HK-2 (cell line): ENCODE measurements at regions not wholly inside any gene's neighbourhood (a gene's known extent, or its start where the extent isn't known, plus 50 kb on each side); places are given as distances from the start of the nearest gene placed in this dataset.

Experiments
- DNase-seq: peaks from one replicate; pipeline ENCODE4 v3.0.0-alpha.2; 2018; ENCODE audit not compliant: unreplicated experiment

DNA sequence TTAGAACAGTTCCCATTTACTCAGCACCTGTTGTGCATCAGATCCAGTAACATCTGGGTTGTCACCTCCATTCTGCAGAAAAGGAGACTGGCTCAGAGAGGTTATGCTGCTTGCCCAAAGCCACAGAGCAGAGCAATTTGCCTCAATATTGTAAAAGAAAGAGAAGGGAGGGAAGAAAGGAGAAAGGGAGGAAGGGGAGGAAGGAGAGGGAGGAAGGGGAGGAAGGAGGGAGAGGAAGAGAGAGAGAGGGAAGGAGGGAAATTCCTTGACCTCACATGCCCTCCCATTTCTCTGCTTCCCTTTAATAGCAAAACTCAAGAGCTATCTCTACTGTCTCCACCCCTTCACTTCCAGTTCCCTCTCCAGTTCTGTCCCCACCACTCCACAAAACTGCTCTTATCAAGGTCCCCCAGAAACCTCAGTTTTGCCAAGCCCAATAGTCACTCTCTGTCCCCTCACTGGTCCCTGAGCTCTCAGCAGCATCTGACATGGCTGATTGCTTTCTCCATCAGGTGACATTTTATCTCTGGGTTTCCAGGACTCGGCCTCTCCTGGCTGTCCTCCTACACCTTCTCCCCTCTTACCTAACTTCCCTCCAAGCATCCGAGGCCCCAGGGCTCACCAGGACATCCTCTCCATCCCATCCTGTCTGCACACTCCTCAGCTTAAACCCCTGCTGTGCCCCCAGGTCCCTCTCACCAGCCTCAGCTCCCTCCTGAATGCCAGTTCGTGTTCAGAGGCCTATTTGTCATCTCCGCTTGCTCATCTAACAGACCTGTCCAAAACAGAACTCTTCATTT is 104.7 kb upstream of the LINGO1 start:
- no peak for DNase-seq

DNA sequence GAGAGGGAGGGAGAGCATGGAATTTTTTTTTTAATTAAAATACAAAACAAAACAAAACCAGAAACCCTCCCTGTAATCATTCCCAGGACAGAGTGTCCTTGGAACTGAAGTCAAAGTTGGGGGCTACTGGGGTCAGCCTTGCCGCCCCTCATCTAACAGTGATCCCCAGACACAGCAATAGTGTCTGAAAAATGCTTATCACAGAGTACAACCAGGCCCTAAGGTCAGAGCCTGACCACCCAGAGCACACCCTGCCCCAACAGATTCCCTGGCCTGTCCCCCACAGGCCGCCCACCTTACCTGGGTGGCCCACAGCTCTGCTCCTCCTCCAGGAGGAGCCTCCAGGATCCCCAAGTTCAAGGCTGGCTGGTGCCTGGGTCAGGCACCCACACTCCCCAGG is 101.6 kb upstream of the LINGO1 start:
- no peak for DNase-seq

DNA sequence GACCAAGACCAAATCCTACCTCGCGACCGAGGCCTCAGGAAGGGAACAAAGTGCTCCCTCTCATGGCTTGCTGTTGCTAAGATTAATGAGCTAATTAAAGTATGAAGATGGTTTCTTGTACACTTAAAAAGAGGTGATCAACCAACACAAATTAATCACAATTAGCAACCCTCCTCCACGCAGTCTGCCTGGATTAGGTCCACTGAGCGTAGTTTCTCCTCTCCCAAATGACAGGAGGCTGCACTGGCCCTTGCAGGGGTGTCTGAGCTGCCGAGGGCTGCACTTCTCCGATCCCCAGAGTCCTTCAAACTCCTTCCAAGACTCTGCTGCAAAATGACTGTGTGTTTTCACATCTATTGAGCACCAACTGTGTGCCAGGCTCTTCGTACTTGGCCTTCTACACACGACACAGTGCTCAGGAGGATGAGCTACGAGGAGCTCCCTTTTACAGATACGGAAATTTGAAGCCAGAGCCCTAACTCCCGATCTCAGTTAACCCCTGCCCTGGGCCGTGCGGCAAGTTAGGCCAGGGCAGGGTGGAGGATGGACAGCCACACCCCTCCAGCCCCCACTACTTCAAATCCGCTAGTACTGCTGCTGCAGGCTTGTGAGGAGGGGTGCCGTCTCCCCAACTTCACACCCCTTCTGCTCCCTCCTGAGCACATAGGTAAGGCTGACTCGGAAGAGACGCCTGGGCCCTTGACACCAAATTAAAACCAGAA is 101.0 kb upstream of the LINGO1 start:
- no peak for DNase-seq

DNA sequence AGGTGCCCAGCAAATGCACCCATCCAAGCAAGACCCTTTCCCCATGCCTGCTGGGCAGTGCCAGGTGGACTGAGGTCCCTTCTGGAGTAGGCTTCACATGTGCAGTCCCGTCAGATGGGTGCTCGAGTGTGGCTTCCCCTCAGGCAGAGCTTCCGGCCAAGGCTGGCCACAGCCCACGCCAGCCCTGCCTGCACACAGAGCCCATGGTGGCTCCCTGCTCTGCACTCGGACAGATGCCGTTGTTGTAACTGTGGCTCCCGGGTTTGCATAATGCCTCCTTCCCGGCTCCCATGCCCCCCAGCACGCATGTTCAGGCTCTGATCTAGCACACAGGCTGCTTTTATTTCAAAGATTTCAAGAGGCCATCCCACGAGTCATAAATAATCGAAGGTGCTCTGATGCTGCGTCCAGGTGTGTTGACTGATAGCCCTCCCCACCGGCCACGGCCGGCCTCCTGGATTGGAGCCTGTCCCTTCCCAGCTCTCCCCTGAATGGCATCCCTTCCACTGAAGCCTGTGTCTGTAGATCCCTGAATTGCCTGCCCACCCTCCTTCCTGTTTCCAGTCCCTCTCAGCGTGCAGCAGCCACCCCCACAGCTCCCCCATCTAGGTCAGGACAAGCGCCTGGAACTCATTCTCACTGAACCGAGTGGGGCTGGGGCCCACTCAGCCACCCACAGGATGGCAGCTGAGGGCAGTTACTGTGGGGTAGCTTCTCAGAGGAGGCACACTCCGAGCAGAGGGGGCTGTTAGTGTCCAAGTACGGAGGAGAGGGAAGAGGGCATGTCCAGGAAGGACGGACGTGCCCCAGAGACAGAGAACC is 100.0 kb upstream of the LINGO1 start:
- no peak for DNase-seq

DNA sequence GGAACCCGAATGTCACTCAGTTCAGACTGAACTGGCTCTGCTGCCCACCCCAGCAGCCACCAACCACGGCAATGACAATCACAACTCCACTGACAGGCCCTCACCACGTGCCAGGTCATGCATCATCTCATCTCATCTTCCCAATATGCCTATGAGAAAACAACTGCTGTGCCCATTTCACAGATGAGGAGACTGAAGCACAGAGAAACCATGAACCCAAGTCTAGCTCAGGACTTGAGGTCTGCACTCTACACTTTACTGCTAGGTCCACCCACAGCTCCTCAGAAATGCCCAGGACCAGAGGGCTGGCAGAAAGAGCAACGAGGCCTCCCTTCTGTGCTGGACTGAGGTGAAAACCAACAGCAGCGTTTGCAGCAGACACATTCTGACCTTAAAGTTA is 99.2 kb upstream of the LINGO1 start:
- DNase-seq: no peak

DNA sequence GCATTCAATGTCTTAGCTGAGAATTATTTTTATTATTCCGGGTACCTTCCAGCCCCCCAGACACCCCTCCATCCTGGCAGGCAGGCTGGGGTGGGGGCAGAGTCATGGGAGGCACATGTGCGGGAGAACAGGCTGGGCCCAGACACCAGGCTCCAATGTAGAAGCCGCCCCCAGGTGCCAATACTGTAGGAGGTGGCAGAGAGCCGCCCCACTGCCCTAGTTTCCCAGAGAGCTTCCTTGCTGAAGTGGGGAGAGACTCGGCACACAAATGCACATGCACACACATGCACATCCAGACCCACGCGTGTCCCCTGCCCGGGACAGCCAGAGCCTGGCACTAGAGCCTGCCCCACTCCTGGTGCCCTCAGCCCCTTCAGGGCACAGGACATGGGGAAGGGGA is 98.4 kb upstream of the LINGO1 start:
- DNase-seq: no peak

DNA sequence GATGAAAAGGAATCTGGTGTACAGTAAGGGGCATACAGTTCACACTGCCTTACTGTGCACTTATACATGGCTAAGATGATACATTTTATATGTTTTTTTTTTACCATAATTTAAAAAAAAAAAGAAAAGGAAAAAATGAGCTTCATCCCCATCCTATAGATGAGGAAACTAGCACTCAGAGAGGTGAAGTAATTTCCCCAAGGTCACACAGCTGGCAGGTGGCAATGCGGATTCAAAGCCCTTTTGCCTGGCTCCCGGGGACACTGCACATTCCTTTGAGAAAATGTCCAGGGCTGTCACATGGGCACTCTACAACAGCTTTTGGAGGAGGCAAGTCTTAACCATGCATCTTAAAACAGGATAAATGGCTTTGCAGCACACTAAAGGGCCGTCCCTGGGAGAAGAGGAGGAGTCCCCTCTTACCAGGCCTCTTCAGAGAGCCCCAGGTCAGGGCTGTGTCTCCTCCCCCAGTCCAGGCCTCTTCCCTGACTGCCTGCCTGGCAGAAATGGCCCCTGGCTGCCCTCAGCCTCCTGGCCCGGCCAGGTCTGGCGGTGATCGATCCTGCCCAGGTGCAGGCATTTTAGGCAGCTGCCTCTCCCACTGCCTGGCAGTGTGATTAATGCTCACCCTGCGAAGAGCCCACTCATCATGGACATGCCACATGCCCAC is 95.1 kb upstream of the LINGO1 start:
- DNase-seq: no peak

DNA sequence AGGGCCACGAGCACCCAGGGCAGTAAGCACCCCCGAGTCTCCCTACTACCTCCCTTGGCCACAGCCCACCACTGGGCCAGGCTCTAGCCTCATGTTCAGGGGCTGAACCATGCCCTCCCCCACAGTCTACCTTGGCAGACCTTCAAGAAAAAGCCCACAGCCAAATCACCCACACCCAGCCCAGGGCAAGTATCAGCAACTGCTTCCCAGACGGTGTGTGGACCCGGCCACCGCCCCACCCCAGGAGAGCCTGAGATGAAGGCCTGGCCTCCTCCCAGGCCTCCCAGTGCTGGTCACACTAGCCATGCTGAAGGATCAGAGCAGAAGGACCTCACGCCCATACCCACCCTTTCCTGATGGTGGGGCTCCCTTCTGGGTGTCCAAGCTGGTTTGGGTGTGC is 92.0 kb upstream of the LINGO1 start:
- no peak for DNase-seq

DNA sequence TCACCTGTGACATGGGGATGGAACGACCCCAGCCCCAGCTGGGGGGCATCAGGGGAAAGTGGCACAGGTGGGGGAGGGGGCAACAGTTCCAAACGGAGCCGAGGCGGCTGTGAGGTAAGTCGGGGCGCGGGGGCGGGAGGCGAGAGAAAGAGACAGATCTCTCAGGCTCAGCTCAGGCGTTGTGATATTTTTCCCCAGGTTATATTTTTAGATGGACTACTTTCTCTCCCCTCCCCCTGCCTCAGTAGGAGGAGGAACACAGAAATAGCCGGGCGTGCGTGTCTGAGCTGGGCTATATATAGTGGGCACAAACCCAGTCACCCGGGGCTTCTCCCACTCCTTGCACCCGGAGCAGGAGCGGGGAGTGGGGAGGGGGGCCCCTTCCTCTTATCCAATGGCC is 91.0 kb upstream of the LINGO1 start:
- no peak for DNase-seq

DNA sequence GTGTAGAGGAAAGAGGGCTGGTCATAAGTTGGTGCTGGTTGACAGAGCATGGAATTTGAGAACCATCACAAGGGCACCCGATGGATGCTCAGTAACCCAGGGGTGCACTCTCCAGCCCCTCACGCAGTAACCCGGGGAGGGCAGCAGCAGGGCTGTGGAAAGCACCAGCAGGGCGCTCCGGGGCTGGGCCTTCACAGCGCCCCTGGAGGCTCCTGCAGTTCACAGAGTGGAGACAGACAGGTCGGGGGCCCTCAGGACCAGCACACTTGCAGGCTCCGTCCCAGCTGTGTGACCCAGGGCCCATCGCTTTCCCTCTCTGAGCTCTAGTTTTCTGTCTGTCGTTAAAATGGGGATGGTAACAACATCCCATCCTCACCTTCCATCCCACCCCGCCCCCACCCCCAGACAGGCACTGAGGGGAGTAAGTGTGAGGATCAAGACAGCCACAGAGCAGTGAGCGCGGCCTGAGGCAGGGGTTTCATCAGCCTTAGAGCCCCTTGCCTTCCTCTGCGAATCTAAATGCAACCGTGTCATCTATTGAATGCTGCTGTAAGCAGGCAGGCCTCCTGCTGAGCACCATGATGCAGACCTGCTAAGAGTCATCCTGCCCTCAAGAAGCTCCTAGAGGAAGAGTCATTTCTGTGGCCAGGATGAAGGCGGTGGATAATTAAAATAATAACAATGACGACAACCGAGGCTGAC is 90.2 kb upstream of the LINGO1 start:
- no peak for DNase-seq

DNA sequence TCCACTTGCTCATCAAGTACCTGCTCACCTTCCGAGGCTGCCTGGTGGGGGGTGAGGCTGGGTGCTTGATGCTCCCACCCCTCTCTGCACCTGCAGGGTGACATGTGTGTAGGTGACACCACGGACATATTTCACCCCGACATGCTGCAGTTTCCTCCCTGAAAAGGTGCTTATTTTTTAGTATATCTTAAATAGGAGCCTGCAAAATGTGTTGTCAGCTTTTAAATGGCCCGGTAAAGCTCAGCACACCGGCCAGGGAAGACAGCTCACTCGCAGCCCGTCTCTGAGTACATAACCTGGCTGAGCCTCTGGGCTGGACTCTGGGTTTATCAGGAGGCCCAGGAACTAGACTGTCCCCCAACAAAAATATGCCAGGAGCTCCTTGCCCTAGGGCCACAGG is 89.3 kb upstream of the LINGO1 start:
- no peak for DNase-seq

DNA sequence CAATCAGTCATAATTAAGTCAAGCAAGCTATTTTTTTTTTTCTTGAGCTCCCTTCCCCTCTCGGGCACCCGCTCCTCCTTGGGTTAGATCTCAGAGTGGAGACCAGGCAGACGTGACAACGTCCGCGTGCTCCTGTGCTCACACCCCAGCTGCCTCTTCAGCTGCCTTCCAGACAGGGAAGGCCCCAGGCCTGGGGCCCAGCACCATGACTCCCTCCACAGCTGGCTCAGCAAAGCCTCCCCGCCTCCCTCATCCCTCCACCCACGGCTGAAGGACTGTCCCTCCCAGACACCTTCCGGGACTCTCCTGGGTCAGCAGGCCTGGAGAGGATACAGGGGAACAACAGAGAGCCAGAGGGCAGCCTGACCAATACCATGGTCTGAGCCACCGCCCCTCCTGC is 87.9 kb upstream of the LINGO1 start:
- DNase-seq: no peak

DNA sequence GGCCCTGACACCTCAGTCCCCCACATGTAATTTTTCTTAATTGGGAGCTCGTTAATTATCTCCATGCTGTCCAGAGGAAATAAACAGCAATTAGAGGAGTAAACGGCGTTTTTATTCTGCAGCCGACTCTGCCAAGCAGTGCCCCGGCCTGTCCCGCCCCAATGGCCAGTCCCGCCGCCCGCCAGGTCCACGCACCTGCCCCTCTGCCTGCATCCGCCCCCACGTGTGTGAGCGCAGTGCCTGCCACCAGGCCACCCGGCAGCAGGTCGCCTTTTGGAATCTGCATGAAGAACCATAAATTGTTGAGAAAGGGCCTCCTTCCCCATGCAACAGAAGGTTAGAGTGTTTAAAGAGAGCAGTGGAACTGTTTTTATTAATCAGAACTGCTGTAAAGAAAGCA is 87.5 kb upstream of the LINGO1 start:
- DNase-seq: no peak

DNA sequence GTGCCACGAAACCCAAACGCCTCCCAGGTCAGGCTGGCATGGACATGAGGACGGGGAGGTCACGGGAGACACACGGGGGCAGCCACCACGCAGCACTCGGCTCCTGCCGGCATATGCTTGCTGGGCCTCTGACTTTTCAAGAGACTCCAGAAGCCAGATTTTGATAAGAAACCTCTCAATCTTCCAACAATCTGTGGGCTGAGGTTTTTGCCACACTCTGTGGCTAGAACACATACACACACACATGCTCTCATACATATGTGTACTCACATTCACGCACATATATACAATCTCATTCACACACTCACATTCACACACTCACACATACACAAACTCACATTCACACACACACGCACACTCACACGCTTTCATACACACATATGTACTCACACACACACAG is 86.7 kb upstream of the LINGO1 start:
- DNase-seq: no peak

DNA sequence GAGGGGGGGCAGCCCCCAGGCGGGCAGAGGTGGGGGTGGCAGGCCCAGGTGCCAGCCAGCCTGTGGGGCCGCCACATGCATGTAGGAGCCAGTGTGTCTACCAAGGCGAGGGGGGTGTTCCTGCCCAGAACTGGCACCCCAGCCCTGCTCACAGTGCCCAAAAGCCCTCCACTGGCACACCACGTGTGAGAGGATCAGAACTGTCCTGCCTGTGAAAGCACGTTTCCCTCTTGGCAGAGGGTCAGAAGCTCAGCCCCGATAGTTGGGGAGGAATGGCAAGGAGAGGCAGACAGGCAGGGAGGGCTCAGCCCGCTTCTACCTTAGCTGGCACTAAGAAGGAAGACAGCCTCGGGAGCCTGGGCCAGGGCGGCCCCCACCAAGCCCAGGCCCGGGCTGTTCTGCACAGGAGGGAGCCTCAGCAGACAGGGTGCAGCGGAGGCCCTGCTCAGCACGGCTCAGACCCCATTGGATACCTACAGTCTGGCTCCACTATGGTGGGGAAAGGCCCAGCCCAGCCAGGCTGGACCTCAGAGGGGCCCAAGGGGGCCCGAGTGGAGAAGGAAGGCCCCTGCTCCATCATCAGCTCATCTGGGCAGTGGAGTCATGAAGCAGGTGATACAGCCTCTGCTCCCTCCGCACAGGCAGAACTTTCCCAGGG is 84.8 kb upstream of the LINGO1 start:
- no peak for DNase-seq

DNA sequence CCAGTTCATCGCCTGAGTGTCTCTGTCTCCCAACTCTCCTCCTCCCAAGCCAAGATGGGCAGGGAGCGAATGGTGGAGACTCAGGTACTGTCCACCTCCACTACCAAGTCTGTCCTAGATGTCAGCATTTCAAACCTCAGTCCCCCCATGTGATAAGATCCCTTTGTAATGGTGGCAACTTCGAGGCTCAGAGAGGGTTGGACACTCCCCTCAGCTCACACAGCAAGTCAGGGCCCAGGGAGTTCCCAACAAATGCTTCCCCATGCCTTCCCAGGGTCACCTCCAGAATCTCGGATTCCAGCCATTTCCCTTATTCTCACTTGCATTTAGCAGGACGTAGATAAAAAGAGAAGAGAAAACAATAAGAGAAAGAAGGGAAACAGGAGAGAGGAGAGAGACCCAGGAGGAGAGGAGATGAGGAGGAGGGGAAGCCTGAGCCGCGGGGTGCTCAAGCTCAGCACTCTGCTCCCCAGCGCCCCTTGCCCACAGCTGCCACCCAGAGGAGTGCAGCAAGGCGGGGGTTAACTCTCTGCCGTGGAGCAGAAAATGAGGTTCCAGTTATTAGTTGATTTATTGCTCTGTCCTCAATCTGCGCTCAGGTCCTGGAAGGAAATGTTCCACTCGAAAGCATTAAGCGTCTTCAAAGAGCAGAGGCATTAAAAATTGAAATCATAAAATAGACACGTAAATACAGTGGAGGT is 84.1 kb upstream of the LINGO1 start:
- DNase-seq: no peak

DNA sequence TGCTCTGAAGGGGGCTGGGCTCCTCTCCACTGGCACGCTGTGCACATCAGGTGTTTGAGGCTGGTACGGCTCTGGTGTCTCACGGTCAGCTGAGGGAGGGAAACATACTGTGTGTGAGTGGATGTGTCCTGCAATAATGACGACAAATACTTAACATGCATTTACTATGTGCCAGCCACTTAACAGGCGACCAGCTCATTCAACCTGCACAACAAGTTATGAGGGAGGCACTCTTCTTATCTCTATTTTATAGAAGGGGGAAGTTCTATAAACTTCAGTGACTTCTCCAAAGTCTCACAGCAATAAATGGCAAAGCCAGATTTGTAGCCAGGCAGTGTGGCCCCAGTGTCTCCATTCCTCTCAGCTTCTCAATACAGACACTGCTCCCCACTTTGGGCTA is 83.1 kb upstream of the LINGO1 start:
- no peak for DNase-seq

DNA sequence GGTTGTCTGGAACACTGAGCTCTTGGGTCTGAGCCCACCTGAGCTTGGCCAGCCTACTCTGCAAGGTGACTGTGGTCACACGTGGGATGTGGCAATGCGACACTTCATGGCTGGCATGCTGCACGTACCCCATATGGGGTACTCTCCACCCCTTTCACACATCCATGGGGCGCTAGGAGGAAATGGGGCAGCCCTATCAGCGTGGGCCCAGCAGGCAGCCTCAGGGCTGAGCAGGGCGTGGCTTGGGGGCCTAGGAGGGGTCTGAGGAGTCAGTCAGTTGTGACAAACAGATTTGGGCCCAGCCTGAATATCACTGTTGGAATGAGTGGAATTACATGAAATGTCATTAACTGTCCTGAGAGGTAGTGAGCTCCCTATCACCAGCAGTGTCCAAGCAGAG is 82.3 kb upstream of the LINGO1 start:
- DNase-seq: no peak

DNA sequence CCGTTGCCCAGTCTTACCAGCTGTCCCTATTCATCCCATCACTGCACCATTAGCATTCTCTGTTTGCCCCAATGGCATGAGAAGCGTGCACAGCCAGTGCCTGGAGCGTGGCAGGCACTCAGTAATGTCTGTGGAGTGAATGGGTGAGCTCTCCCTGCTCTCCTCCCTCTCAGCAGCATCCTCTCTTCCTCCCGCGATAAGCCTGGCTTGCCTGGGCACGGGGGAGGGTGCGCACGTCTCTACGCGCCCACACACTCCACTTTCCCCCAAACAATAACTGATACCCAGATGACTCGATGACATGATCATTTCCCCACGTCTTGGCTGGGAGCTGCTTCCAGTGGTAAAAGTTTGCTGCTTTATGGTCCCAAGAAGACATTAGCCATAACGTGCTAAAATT is 81.8 kb upstream of the LINGO1 start:
- no peak for DNase-seq

DNA sequence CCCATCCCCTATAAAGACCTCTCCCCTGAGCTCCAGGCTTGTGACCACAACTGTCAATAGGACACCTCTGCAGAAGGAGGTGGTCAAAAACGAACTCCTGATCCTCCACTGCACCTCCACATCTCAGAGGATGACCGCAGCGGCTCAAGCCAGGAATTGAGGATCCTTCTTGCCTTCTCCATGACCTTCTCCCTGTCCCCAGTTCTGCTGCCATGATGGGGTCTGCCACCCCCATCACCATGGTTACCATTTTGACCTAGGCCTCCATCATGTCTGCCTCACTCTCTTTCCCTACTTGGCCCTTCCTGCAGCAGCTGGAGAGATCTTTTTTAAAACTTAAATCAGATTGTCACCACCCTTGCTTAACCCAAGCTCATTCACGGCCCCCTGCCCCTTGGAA is 81.3 kb upstream of the LINGO1 start:
- no peak for DNase-seq
